GM12878 (cell line): ENCODE measurements at regions not wholly inside any gene's neighbourhood (a gene's known extent, or its start where the extent isn't known, plus 50 kb on each side); places are given as distances from the start of the nearest gene placed in this dataset.

Experiments
- ATAC-seq: fragments of 200-7000 bp; cut with Tn5 transposase; 3 replicates; pipeline ENCODE4 v1.9.1; 2020; ENCODE audit warnings: mild to moderate bottlenecking, moderate library complexity
- BruUV-seq: library from RNA; stranded (reverse); fragments of 400-500 nt; replicated peaks from 2 replicates; lab custom pipeline; 2021; lab: Mats Ljungman, UMichigan
- CTCF ChIA-PET: fragments of 300-600 bp; sonication (Branson Sonifier 250); formaldehyde crosslinking; extraction: SDS; loops from one replicate; lab custom pipeline; 2021; ENCODE audit warnings: inconsistent platforms; lab: Yijun Ruan, JAX
- POLR2A ChIA-PET: fragments of 350-600 bp; formaldehyde crosslinking; extraction: SDS; loops from one replicate; lab custom pipeline; 2021; ENCODE audit warnings: inconsistent platforms; lab: Charles Lee
- RAD21 ChIA-PET: fragments of 300-600 bp; sonication (Branson Sonifier 250); formaldehyde crosslinking; loops from one replicate; lab custom pipeline; 2023; ENCODE audit warnings: antibody characterized with exemption; ENCODE audit not compliant: unreplicated experiment; lab: Charles Lee
- SMC1A ChIA-PET: fragments of 300-600 bp; sonication (Branson Sonifier 250); formaldehyde crosslinking; loops from one replicate; lab custom pipeline; 2023; ENCODE audit not compliant: unreplicated experiment, uncharacterized antibody; lab: Charles Lee
- DNase-seq: peaks from one replicate; pipeline ENCODE4 v3.0.0-alpha.2; 2011; ENCODE audit warnings: low read depth, low spot score
- FAIRE-seq: peaks from 3 replicates; lab custom pipeline; 2011; peaks lifted over from hg19 to GRCh38; lab: Jason Lieb, UNC
- H2AFZ ChIP-seq: 2 replicates; pipeline ENCODE4 v1.6.0; 2011; ENCODE audit warnings: low read depth, low read length, control low read depth; ENCODE audit not compliant: control insufficient read depth
- H3K27ac ChIP-seq: 2 replicates; pipeline ENCODE4 v1.5.1; 2011; ENCODE audit warnings: control low read depth; ENCODE audit not compliant: control insufficient read depth, insufficient read depth
- H3K27me3 ChIP-seq, 2 experiments: replicated peaks in 1 of 2; 2 replicates each; pipeline versions ENCODE4 v1.6.0 to v1.6.1; 2011; ENCODE audit warnings: low read length in 1 of 2; ENCODE audit not compliant: control insufficient read depth in 2 of 2, insufficient read depth in 2 of 2
- H3K36me3 ChIP-seq, 2 experiments: 2 replicates each; pipeline ENCODE4 v1.5.1; 2011; ENCODE audit warnings: low read length in 1 of 2; ENCODE audit not compliant: control insufficient read depth in 2 of 2, insufficient read depth in 2 of 2
- H3K4me1 ChIP-seq: 2 replicates; pipeline ENCODE4 v1.6.1; 2011; ENCODE audit warnings: mild to moderate bottlenecking, low read length, moderate library complexity, mixed read lengths; ENCODE audit not compliant: control insufficient read depth, insufficient read depth
- H3K4me2 ChIP-seq: 2 replicates; pipeline ENCODE4 v1.6.0; 2011; ENCODE audit warnings: control low read depth; ENCODE audit not compliant: control insufficient read depth, insufficient read depth
- H3K4me3 ChIP-seq: fragments of 200-600 bp; sonication (generic); 2 replicates; pipeline ENCODE4 v1.5.1; 2016
- H3K79me2 ChIP-seq: 2 replicates; pipeline ENCODE4 v1.6.0; 2011; ENCODE audit warnings: low read length; ENCODE audit not compliant: control insufficient read depth, insufficient read depth
- H3K9ac ChIP-seq: 2 replicates; pipeline ENCODE4 v1.8.0; 2011; ENCODE audit warnings: low read length, control low read depth, mixed read lengths; ENCODE audit not compliant: control insufficient read depth, insufficient read depth
- H3K9me3 ChIP-seq: replicated peaks from 3 replicates; pipeline ENCODE4 v1.5.1; 2011; ENCODE audit warnings: mild to moderate bottlenecking, low read length; ENCODE audit not compliant: control insufficient read depth, insufficient read depth
- H4K20me1 ChIP-seq: 2 replicates; pipeline ENCODE4 v1.6.0; 2011; ENCODE audit not compliant: control insufficient read depth, insufficient read depth
- HDAC2 ChIP-seq: fragments of 200-600 bp; sonication (generic); IDR thresholded peaks from 2 replicates; pipeline ENCODE4 v1.6.1; 2017
- KLF5 ChIP-seq: fragments of 450-650 bp; IDR thresholded peaks from 2 replicates; pipeline ENCODE4 v1.6.1; 2014; ENCODE audit warnings: mild to moderate bottlenecking; ENCODE audit not compliant: partially characterized antibody
- MYC ChIP-seq: IDR thresholded peaks from 2 replicates; pipeline ENCODE4 v1.6.1; 2011; ENCODE audit warnings: mild to moderate bottlenecking, low read length, moderate library complexity, inconsistent platforms; ENCODE audit not compliant: insufficient read depth, insufficient replicate concordance, insufficient read length, severe bottlenecking
- NFYA ChIP-seq: IDR thresholded peaks from 2 replicates; pipeline ENCODE4 v1.6.1; 2011; ENCODE audit warnings: low read depth, mild to moderate bottlenecking, low read length, improper control_type of control experiment, borderline replicate concordance
- POLR2AphosphoS2 ChIP-seq: IDR thresholded peaks from 2 replicates; pipeline ENCODE4 v1.6.1; 2011; ENCODE audit warnings: low read depth, mild to moderate bottlenecking, low read length, improper control_type of control experiment, moderate library complexity
- POU2F2 ChIP-seq: IDR thresholded peaks from 3 replicates; pipeline ENCODE4 v1.6.1; 2011; ENCODE audit warnings: low read depth, mild to moderate bottlenecking, low read length, borderline replicate concordance
- RCOR1 ChIP-seq: conservative IDR thresholded peaks from 2 replicates; pipeline ENCODE4 v1.6.1; 2012; ENCODE audit warnings: low read depth, low read length, improper control_type of control experiment
- SIX5 ChIP-seq: IDR thresholded peaks from 2 replicates; pipeline ENCODE4 v1.6.1; 2011; ENCODE audit warnings: mild to moderate bottlenecking, low read depth, low read length, moderate library complexity; ENCODE audit not compliant: severe bottlenecking
- SMC3 ChIP-seq: IDR thresholded peaks from 2 replicates; pipeline ENCODE4 v1.6.1; 2011; ENCODE audit warnings: low read length, improper control_type of control experiment, borderline replicate concordance
- SRF ChIP-seq, 2 experiments: IDR thresholded peaks; 2 replicates each; pipeline ENCODE4 v1.6.1; 2011; ENCODE audit warnings: low read depth in 2 of 2, low read length in 2 of 2, mild to moderate bottlenecking in 1 of 2, moderate library complexity in 1 of 2
- YBX1 ChIP-seq: fragments of 450-650 bp; IDR thresholded peaks from 2 replicates; pipeline ENCODE4 v1.6.1; 2016; ENCODE audit warnings: antibody characterized with exemption
- WGBS: methylation state at CpG from one replicate; pipeline ENCODE4 v1.1.6; 2016; ENCODE audit warnings: low lambda C conversion rate; ENCODE audit not compliant: insufficient replicate concordance, insufficient coverage; ENCODE audit errors: missing lambda C conversion rate; 5-methylcytosine and 5-hydroxymethylcytosine counted together
- in situ Hi-C: fragments of 300-500 bp; cut with MboI; formaldehyde crosslinking; loops from 9 replicates; pipeline ENCODE4 v1.14.3; 2018; ENCODE audit warnings: mixed read lengths
- intact Hi-C: fragments of 100-400 bp; cut with micrococcal nuclease; formaldehyde crosslinking; loops from one replicate; pipeline ENCODE4 v1.14.2; 2022; ENCODE audit not compliant: unreplicated experiment
- TF ChIP-seq, protein P1 (sequence below): fragments of 450-650 bp; IDR thresholded peaks from 2 replicates; pipeline ENCODE4 v1.6.1; 2018; ENCODE audit warnings: borderline replicate concordance, mild to moderate bottlenecking; ENCODE audit not compliant: partially characterized antibody

DNA sequence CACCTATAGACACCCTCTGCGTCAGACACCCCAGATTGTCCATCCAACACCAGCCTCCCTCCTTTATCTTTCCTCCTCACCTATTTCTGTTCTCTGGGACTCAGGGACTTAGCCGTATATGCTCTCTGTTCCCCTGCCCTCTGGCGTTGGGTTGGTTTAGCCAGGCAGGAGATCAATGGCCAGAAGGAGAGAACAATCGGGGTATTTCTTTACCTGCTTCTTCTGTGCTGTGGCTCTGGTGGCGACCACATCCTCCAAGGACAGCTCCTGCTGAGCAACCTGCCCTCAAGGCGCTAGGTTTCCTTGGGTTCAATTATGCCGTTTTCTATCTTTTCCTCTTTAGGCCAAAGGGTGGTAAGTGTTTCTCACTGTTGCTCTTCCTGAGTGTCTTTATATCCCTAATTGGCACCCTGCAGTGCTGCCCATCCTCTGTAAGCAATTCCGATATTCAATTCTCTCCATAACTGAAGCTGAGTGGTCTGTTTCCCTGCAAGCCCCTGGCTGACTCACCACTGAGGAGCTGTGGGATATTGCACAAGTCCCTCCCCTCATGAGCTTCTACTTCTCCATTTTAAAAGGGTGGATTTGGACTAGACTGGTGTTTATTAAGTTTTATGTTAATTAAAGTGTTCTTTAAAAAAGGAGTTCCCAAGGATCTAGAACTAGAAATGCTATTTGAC, 63.7 kb upstream of the TMTC4 start:
- CTCF ChIA-PET, result no interaction called here
- Histone ChIP-seq H4K20me1 (no peaks in the 10 kb centered on the region), H3K9me3 (no peaks in the 10 kb centered on the region), H3K79me2 (no peaks in the 10 kb centered on the region), H3K4me2 (no peak overlapping the region), H2AFZ (no peak overlapping the region), H3K27ac (no peak overlapping the region), H3K4me1 (no peaks in the 10 kb centered on the region), H3K4me3 (no peak overlapping the region), H3K9ac (no peak overlapping the region), H3K36me3 (no peaks in the 10 kb centered on the region), H3K27me3 (no peaks in the 10 kb centered on the region)
- BruUV-seq, result no TSS peak
- no peak for TF ChIP-seq SMC3
- TF ChIP-seq SIX5, result no peak
- TF ChIP-seq RCOR1, result no peak
- no peak for TF ChIP-seq POU2F2
- no peak for TF ChIP-seq NFYA
- TF ChIP-seq KLF5, result no peak
- TF ChIP-seq, protein P1, sequence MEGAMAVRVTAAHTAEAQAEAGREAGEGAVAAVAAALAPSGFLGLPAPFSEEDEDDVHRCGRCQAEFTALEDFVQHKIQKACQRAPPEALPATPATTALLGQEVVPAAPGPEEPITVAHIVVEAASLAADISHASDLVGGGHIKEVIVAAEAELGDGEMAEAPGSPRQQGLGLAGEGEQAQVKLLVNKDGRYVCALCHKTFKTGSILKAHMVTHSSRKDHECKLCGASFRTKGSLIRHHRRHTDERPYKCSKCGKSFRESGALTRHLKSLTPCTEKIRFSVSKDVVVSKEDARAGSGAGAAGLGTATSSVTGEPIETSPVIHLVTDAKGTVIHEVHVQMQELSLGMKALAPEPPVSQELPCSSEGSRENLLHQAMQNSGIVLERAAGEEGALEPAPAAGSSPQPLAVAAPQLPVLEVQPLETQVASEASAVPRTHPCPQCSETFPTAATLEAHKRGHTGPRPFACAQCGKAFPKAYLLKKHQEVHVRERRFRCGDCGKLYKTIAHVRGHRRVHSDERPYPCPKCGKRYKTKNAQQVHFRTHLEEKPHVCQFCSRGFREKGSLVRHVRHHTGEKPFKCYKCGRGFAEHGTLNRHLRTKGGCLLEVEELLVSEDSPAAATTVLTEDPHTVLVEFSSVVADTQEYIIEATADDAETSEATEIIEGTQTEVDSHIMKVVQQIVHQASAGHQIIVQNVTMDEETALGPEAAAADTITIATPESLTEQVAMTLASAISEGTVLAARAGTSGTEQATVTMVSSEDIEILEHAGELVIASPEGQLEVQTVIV, result no peak
- TF ChIP-seq POLR2AphosphoS2, result no peak
- no peak for TF ChIP-seq MYC
- TF ChIP-seq SRF (IDR thresholded peaks at IDR 0.05; ENCODE audit: low read depth in 2 of 2, low read length in 2 of 2), result no peak
- TF ChIP-seq YBX1, result no peak
- no peak for TF ChIP-seq HDAC2
- FAIRE-seq (no peak), DNase-seq (no peak), ATAC-seq (no peak)
- SMC1A ChIA-PET, result no interaction called here
- in situ Hi-C loops, result no loop called here
- POLR2A ChIA-PET, result no interaction called here
- 42% methylated on average over 8 of the region's 8 CpGs for WGBS
- RAD21 ChIA-PET, result no interaction called here
- intact Hi-C loops, result no loop called here
